ENCODE measurements at regions not wholly inside any gene's neighbourhood (a gene's known extent, or its start where the extent isn't known, plus 50 kb on each side); places are given as distances from the start of the nearest gene placed in this dataset.

GRCh38 chr2:120421830-120422175, 75.9 kb downstream of the INHBB start:
- H3K4me3 ChIP-seq (ENCODE audit: low read length in 2 of 2), result no peak overlapping the region
- no peak overlapping the region for H3K9ac ChIP-seq (ENCODE audit: low read depth, low read length, poor library complexity)
- no peak overlapping the region for H3K4ac ChIP-seq (ENCODE audit: low read length)
- H3K23ac ChIP-seq (ENCODE audit: low read depth, low read length, poor library complexity), result peak overlapping the region; percentile 46
- no peak overlapping the region for H2BK120ac ChIP-seq (ENCODE audit: low read depth, low read length)
- H3K4me1 ChIP-seq (ENCODE audit: control insufficient read depth in 2 of 2, insufficient read depth in 1 of 2, low read depth in 1 of 2, low read length in 2 of 2), result no peaks in the 10 kb centered on the region
- no peak overlapping the region for H2BK12ac ChIP-seq (ENCODE audit: low read length)
- no peaks in the 10 kb centered on the region for H3K79me1 ChIP-seq (ENCODE audit: low read depth, low read length)
- no peak overlapping the region for H2BK15ac ChIP-seq (ENCODE audit: low read length)
- H3K18ac ChIP-seq (ENCODE audit: low read length), result no peak overlapping the region
- no peaks in the 10 kb centered on the region for H3K36me3 ChIP-seq (replicated peaks in 1 of 2; ENCODE audit: control insufficient read depth in 2 of 2, insufficient read depth in 2 of 2, low read length in 2 of 2)
- no peak overlapping the region for H2BK5ac ChIP-seq (ENCODE audit: low read length)
- H2AK5ac ChIP-seq (ENCODE audit: low read depth, low read length), result peak overlapping the region; percentile 26
- H2AFZ ChIP-seq (ENCODE audit: low read length), result no peak overlapping the region
- no peak overlapping the region for H3K27ac ChIP-seq (replicated peaks; ENCODE audit: low read length)
- H4K8ac ChIP-seq (ENCODE audit: low read depth, low read length), result no peak overlapping the region
- no peak overlapping the region for H4K91ac ChIP-seq (ENCODE audit: low read depth, low read length, poor library complexity)
- no CpG with 5 or more reads among the region's 7 CpGs for WGBS, 2 donors (ENCODE audit: extremely low coverage in 2 of 2, insufficient read length in 2 of 2, insufficient replicate concordance in 1 of 2)
- H3K27me3 ChIP-seq (ENCODE audit: control insufficient read depth in 3 of 3, insufficient read depth in 3 of 3, low read depth in 1 of 3, low read length in 3 of 3), result peaks cover 0 to 39% (median 2%) of the 10 kb centered on the region in 3 experiments
- no peak overlapping the region for H3K14ac ChIP-seq (ENCODE audit: low read length)
- H3K9me3 ChIP-seq (replicated peaks in 1 of 2; ENCODE audit: control insufficient read depth in 2 of 2, insufficient read depth in 1 of 2, low read depth in 1 of 2, low read length in 2 of 2), result no peaks in the 10 kb centered on the region
- H3K4me2 ChIP-seq (ENCODE audit: insufficient read depth, low read length, poor library complexity, severe bottlenecking), result no peak overlapping the region
- no peak for DNase-seq (ENCODE audit: low spot score)

GRCh38 chr2:120422465-120423160, 76.7 kb downstream of the INHBB start:
- Histone ChIP-seq H3K36me3 (replicated peaks in 1 of 2; ENCODE audit: control insufficient read depth in 2 of 2, insufficient read depth in 2 of 2, low read length in 2 of 2) (no peaks in the 10 kb centered on the region), H2AK5ac (ENCODE audit: low read depth, low read length) (no peak overlapping the region), H2AFZ (ENCODE audit: low read length) (no peak overlapping the region), H3K4ac (ENCODE audit: low read length) (no peak overlapping the region), H3K9ac (ENCODE audit: low read depth, low read length, poor library complexity) (no peak overlapping the region), H3K18ac (ENCODE audit: low read length) (no peak overlapping the region), H3K4me3 (ENCODE audit: low read length in 2 of 2) (no peak overlapping the region), H3K27ac (replicated peaks; ENCODE audit: low read length) (no peak overlapping the region), H3K23ac (ENCODE audit: low read depth, low read length, poor library complexity) (no peak overlapping the region), H3K27me3 (ENCODE audit: control insufficient read depth in 3 of 3, insufficient read depth in 3 of 3, low read depth in 1 of 3, low read length in 3 of 3) (peaks cover 0 to 39% (median 2%) of the 10 kb centered on the region in 3 experiments), H4K91ac (ENCODE audit: low read depth, low read length, poor library complexity) (no peak overlapping the region), H2BK120ac (ENCODE audit: low read depth, low read length) (no peak overlapping the region), H3K79me1 (ENCODE audit: low read depth, low read length) (no peaks in the 10 kb centered on the region), H2BK12ac (ENCODE audit: low read length) (no peak overlapping the region), H3K4me2 (ENCODE audit: insufficient read depth, low read length, poor library complexity, severe bottlenecking) (no peak overlapping the region), H3K9me3 (replicated peaks in 1 of 2; ENCODE audit: control insufficient read depth in 2 of 2, insufficient read depth in 1 of 2, low read depth in 1 of 2, low read length in 2 of 2) (no peaks in the 10 kb centered on the region), H4K8ac (ENCODE audit: low read depth, low read length) (no peak overlapping the region), H3K14ac (ENCODE audit: low read length) (no peak overlapping the region), H2BK5ac (ENCODE audit: low read length) (no peak overlapping the region), H2BK15ac (ENCODE audit: low read length) (no peak overlapping the region), H3K4me1 (ENCODE audit: control insufficient read depth in 2 of 2, insufficient read depth in 1 of 2, low read depth in 1 of 2, low read length in 2 of 2) (no peaks in the 10 kb centered on the region)
- DNase-seq (ENCODE audit: low spot score), result no peak
- WGBS, 2 donors (ENCODE audit: extremely low coverage in 2 of 2, insufficient read length in 2 of 2, insufficient replicate concordance in 1 of 2), result no CpG with 5 or more reads among the region's 9 CpGs

DNA sequence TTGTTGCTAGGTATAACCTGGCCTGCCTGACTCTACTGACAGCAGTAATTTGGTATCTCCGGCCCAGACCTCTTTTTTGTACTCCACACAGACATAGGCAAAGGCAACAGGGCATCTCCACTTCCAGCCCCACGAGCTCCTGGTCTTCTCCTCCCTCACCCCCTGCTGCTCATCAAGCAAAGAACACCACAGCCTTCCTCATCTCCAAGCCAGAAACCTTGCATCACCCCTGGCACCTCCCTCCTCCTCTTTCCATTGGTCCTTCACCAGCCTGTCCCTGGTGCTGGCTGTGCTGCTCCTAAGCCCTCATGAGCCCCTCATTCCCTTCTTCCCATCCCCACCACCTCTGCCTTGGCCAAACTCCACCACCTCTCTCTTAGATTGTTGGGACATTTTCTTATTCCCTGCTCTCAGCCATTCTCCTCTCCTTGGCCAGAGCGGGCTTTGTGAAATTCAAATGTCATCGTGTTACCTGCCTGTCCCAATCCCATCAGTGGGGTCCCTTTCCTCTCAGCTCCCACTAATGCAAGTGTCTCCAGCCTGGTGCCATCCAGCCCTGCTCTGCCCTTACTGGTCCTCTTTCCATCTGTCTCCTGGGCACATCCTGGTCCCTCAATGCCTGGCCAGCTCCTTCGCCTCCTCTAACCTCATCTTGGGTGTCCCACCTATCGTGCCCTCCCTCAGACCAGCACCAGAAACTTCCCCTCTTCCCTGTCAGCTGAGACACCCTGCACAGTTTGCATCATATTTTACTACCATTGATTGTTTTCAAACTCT, 77.4 kb downstream of the INHBB start:
- Histone ChIP-seq H3K14ac (ENCODE audit: low read length) (no peak overlapping the region), H3K9me3 (replicated peaks in 1 of 2; ENCODE audit: control insufficient read depth in 2 of 2, insufficient read depth in 1 of 2, low read depth in 1 of 2, low read length in 2 of 2) (no peaks in the 10 kb centered on the region), H3K4me3 (ENCODE audit: low read length in 2 of 2) (no peak overlapping the region), H3K36me3 (replicated peaks in 1 of 2; ENCODE audit: control insufficient read depth in 2 of 2, insufficient read depth in 2 of 2, low read length in 2 of 2) (no peaks in the 10 kb centered on the region), H2AFZ (ENCODE audit: low read length) (no peak overlapping the region), H3K23ac (ENCODE audit: low read depth, low read length, poor library complexity) (no peak overlapping the region), H3K18ac (ENCODE audit: low read length) (no peak overlapping the region), H2BK120ac (ENCODE audit: low read depth, low read length) (no peak overlapping the region), H4K91ac (ENCODE audit: low read depth, low read length, poor library complexity) (no peak overlapping the region), H2AK5ac (ENCODE audit: low read depth, low read length) (no peak overlapping the region), H3K79me1 (ENCODE audit: low read depth, low read length) (no peaks in the 10 kb centered on the region), H3K27me3 (ENCODE audit: control insufficient read depth in 3 of 3, insufficient read depth in 3 of 3, low read depth in 1 of 3, low read length in 3 of 3) (peaks cover 0 to 39% (median 2%) of the 10 kb centered on the region in 3 experiments), H3K4ac (ENCODE audit: low read length) (no peak overlapping the region), H3K4me1 (ENCODE audit: control insufficient read depth in 2 of 2, insufficient read depth in 1 of 2, low read depth in 1 of 2, low read length in 2 of 2) (no peaks in the 10 kb centered on the region), H2BK12ac (ENCODE audit: low read length) (no peak overlapping the region), H4K8ac (ENCODE audit: low read depth, low read length) (no peak overlapping the region), H3K4me2 (ENCODE audit: insufficient read depth, low read length, poor library complexity, severe bottlenecking) (no peak overlapping the region), H2BK5ac (ENCODE audit: low read length) (no peak overlapping the region), H3K9ac (ENCODE audit: low read depth, low read length, poor library complexity) (peak overlapping the region; percentile 5), H3K27ac (replicated peaks; ENCODE audit: low read length) (no peak overlapping the region), H2BK15ac (ENCODE audit: low read length) (no peak overlapping the region)
- no CpG with 5 or more reads among the region's 6 CpGs for WGBS, 2 donors (ENCODE audit: extremely low coverage in 2 of 2, insufficient read length in 2 of 2, insufficient replicate concordance in 1 of 2)
- DNase-seq (ENCODE audit: low spot score), result no peak

GRCh38 chr2:120424274-120424796, 78.4 kb downstream of the INHBB start:
- no peak overlapping the region for H2AK5ac ChIP-seq (ENCODE audit: low read depth, low read length)
- H3K4me3 ChIP-seq (ENCODE audit: low read length in 2 of 2), result no peak overlapping the region
- DNase-seq (ENCODE audit: low spot score), result no peak
- no peak overlapping the region for H3K18ac ChIP-seq (ENCODE audit: low read length)
- H2BK5ac ChIP-seq (ENCODE audit: low read length), result no peak overlapping the region
- H2AFZ ChIP-seq (ENCODE audit: low read length), result no peak overlapping the region
- H3K4me1 ChIP-seq (ENCODE audit: control insufficient read depth in 2 of 2, insufficient read depth in 1 of 2, low read depth in 1 of 2, low read length in 2 of 2), result no peaks in the 10 kb centered on the region
- no peak overlapping the region for H2BK12ac ChIP-seq (ENCODE audit: low read length)
- H2BK15ac ChIP-seq (ENCODE audit: low read length), result no peak overlapping the region
- H3K4me2 ChIP-seq (ENCODE audit: insufficient read depth, low read length, poor library complexity, severe bottlenecking), result no peak overlapping the region
- H3K4ac ChIP-seq (ENCODE audit: low read length), result no peak overlapping the region
- no peaks in the 10 kb centered on the region for H3K36me3 ChIP-seq (replicated peaks in 1 of 2; ENCODE audit: control insufficient read depth in 2 of 2, insufficient read depth in 2 of 2, low read length in 2 of 2)
- WGBS, 2 donors (ENCODE audit: extremely low coverage in 2 of 2, insufficient read length in 2 of 2, insufficient replicate concordance in 1 of 2), result no CpG with 5 or more reads among the region's 13 CpGs
- H4K91ac ChIP-seq (ENCODE audit: low read depth, low read length, poor library complexity), result no peak overlapping the region
- no peaks in the 10 kb centered on the region for H3K79me1 ChIP-seq (ENCODE audit: low read depth, low read length)
- no peak overlapping the region for H3K9ac ChIP-seq (ENCODE audit: low read depth, low read length, poor library complexity)
- H3K9me3 ChIP-seq (replicated peaks in 1 of 2; ENCODE audit: control insufficient read depth in 2 of 2, insufficient read depth in 1 of 2, low read depth in 1 of 2, low read length in 2 of 2), result no peaks in the 10 kb centered on the region
- H3K27ac ChIP-seq (replicated peaks; ENCODE audit: low read length), result no peak overlapping the region
- H4K8ac ChIP-seq (ENCODE audit: low read depth, low read length), result no peak overlapping the region
- peak overlapping the region; percentile 4 for H3K23ac ChIP-seq (ENCODE audit: low read depth, low read length, poor library complexity)
- peaks cover 0 to 41% (median 0%) of the 10 kb centered on the region in 3 experiments for H3K27me3 ChIP-seq (ENCODE audit: control insufficient read depth in 3 of 3, insufficient read depth in 3 of 3, low read depth in 1 of 3, low read length in 3 of 3)
- no peak overlapping the region for H2BK120ac ChIP-seq (ENCODE audit: low read depth, low read length)
- no peak overlapping the region for H3K14ac ChIP-seq (ENCODE audit: low read length)

Data from neuronal stem cell (in vitro differentiated cells).